K562 (cell line): ENCODE measurements at regions not wholly inside any gene's neighbourhood (a gene's known extent, or its start where the extent isn't known, plus 50 kb on each side); places are given as distances from the start of the nearest gene placed in this dataset.

Experiments used
- ATAC-seq: fragments of 200-7000 bp; cut with Tn5 transposase; 3 replicates; pipeline ENCODE4 v1.9.1; 2020; ENCODE audit warnings: moderate library complexity
- BruUV-seq: library from RNA; stranded (reverse); fragments of 400-500 nt; replicated peaks from 2 replicates; lab custom pipeline; 2021; lab: Mats Ljungman, UMichigan
- CTCF ChIA-PET: fragments of 300-600 bp; formaldehyde crosslinking; extraction: SDS; loops from one replicate; lab custom pipeline; 2021; ENCODE audit warnings: low intra/inter-chr PET ratio; lab: Yijun Ruan, JAX
- POLR2A ChIA-PET: fragments of 300-600, 350-650 bp; sonication (Branson Sonifier 250); formaldehyde crosslinking; extraction: SDS; loops from one replicate; lab custom pipeline; 2021; ENCODE audit warnings: antibody characterized with exemption, inconsistent platforms; lab: Yijun Ruan, JAX
- DNase-seq, 4 experiments: peaks; one replicate each; pipeline versions ENCODE4 v3.0.0 to v3.0.0-alpha.2; 2011 to 2018; ENCODE audit warnings: low spot score in 3 of 4, mixed read lengths in 3 of 4; ENCODE audit errors: extremely low read depth in 1 of 4
- FAIRE-seq: peaks from 2 replicates; lab custom pipeline; 2011; peaks lifted over from hg19 to GRCh38; lab: Jason Lieb, UNC
- H2AFZ ChIP-seq: 2 replicates; pipeline ENCODE4 v1.6.0; 2011; ENCODE audit warnings: low read depth, low read length, control low read depth, inconsistent platforms
- H3K27ac ChIP-seq: fragments of 200-600 bp; 3 replicates; pipeline ENCODE4 v1.8.0; 2011; ENCODE audit warnings: low read depth, mild to moderate bottlenecking, control low read depth, inconsistent platforms, low read length, moderate library complexity, mixed read lengths; ENCODE audit errors: extremely low read depth
- H3K27me3 ChIP-seq, 2 experiments: fragments of 300-600 bp in 1 of 2; 2 replicates in 1 of 2; 3 replicates in 1 of 2; pipeline versions ENCODE4 v1.6.0 to v1.8.0; 2011; ENCODE audit warnings: inconsistent platforms in 2 of 2, low read length in 2 of 2, mild to moderate bottlenecking in 1 of 2, mixed read lengths in 1 of 2, moderate library complexity in 1 of 2; ENCODE audit not compliant: control insufficient read depth in 2 of 2, insufficient read depth in 2 of 2
- H3K36me3 ChIP-seq: fragments of 300-600 bp; 3 replicates; pipeline ENCODE4 v1.8.0; 2011; ENCODE audit warnings: mild to moderate bottlenecking, low read length, inconsistent platforms; ENCODE audit not compliant: control insufficient read depth, insufficient read depth
- H3K4me1 ChIP-seq, 2 experiments: fragments of 200-600 bp in 1 of 2; replicated peaks in 1 of 2; 2 replicates in 1 of 2; 3 replicates in 1 of 2; pipeline versions ENCODE4 v1.5.1 to v1.8.0; 2011; ENCODE audit warnings: inconsistent platforms in 2 of 2, low read length in 2 of 2, mild to moderate bottlenecking in 1 of 2, mixed read lengths in 1 of 2, moderate library complexity in 1 of 2; ENCODE audit not compliant: control insufficient read depth in 2 of 2, insufficient read depth in 2 of 2
- H3K4me2 ChIP-seq: 2 replicates; pipeline ENCODE4 v1.6.1; 2011; ENCODE audit warnings: low read length, control low read depth, inconsistent platforms, mixed read lengths; ENCODE audit not compliant: insufficient read depth
- H3K4me3 ChIP-seq: fragments of 200-600 bp; sonication (generic), shearing (Covaris generic); 2 replicates; pipeline ENCODE4 v1.5.1; 2016; ENCODE audit warnings: control low read depth, inconsistent platforms
- H3K79me2 ChIP-seq: fragments of 200-600 bp; 3 replicates; pipeline ENCODE4 v1.8.0; 2011; ENCODE audit warnings: low read length, inconsistent platforms; ENCODE audit not compliant: control insufficient read depth, insufficient read depth
- H3K9ac ChIP-seq, 2 experiments: 2 replicates each; pipeline versions ENCODE4 v1.6.0 to v1.6.1; 2011; ENCODE audit warnings: low read depth in 2 of 2, low read length in 2 of 2, control low read depth in 1 of 2, inconsistent platforms in 1 of 2, mild to moderate bottlenecking in 1 of 2, mixed read lengths in 1 of 2; ENCODE audit not compliant: insufficient read depth in 1 of 2
- H3K9me1 ChIP-seq: one replicate; pipeline ENCODE4 v1.6.0; 2011; ENCODE audit warnings: inconsistent platforms, mild to moderate bottlenecking, low read length, moderate library complexity; ENCODE audit not compliant: control insufficient read depth, insufficient read depth
- H3K9me3 ChIP-seq: replicated peaks from 2 replicates; pipeline ENCODE4 v1.5.1; 2011; ENCODE audit warnings: low read depth, low read length, inconsistent platforms; ENCODE audit not compliant: control insufficient read depth, insufficient read depth
- H4K20me1 ChIP-seq: replicated peaks from 2 replicates; pipeline ENCODE4 v1.6.1; 2011; ENCODE audit warnings: low read length, inconsistent platforms, mixed read lengths; ENCODE audit not compliant: control insufficient read depth, insufficient read depth
- OTX1 ChIP-seq: fragments of 450-650 bp; formaldehyde crosslinking; IDR thresholded peaks from 2 replicates; pipeline ENCODE4 v1.4.0; 2022; ENCODE audit warnings: mild to moderate bottlenecking
- PHB2 ChIP-seq: fragments of 450-650 bp; IDR thresholded peaks from 2 replicates; pipeline ENCODE4 v1.6.1; 2017; ENCODE audit warnings: low read depth
- PHF8 ChIP-seq: fragments of 200-600 bp; sonication (generic); IDR thresholded peaks from 2 replicates; pipeline ENCODE4 v1.6.1; 2012; ENCODE audit warnings: mixed run types, mild to moderate bottlenecking, inconsistent platforms, low read length, moderate library complexity, borderline replicate concordance
- SMARCE1 ChIP-seq: fragments of 450-650 bp; IDR thresholded peaks from 2 replicates; pipeline ENCODE4 v1.7.1; 2016; ENCODE audit warnings: mild to moderate bottlenecking
- TAF15 ChIP-seq: fragments of 200-400 bp; formaldehyde crosslinking; IDR thresholded peaks from 2 replicates; pipeline ENCODE4 v1.6.1; 2017; ENCODE audit warnings: mild to moderate bottlenecking, low read depth, low read length, moderate library complexity
- THAP12 ChIP-seq: fragments of 250-450 bp; sonication (Bioruptor Pico); IDR thresholded peaks from 2 replicates; pipeline ENCODE4 v1.9.0; 2021; ENCODE audit warnings: mild to moderate bottlenecking, inconsistent platforms
- TSHZ1 ChIP-seq: fragments of 250-450 bp; sonication (Bioruptor Pico); IDR thresholded peaks from 2 replicates; pipeline ENCODE4 v1.4.0; 2020; ENCODE audit warnings: mild to moderate bottlenecking, moderate library complexity
- ZFX ChIP-seq: sonication (generic); formaldehyde crosslinking; IDR thresholded peaks from 2 replicates; pipeline ENCODE4 v1.8.0; 2022; ENCODE audit warnings: mild to moderate bottlenecking, missing genetic modification reagents, moderate library complexity
- ZNF133 ChIP-seq: fragments of 250-450 bp; sonication (Bioruptor Pico); IDR thresholded peaks from 2 replicates; pipeline ENCODE4 v1.4.0; 2020; ENCODE audit warnings: mild to moderate bottlenecking
- ZNF184 ChIP-seq: sonication (generic); formaldehyde crosslinking; IDR thresholded peaks from 2 replicates; pipeline ENCODE4 v1.5.0; 2020; ENCODE audit warnings: missing genetic modification reagents
- ZNF282 ChIP-seq: sonication (generic); formaldehyde crosslinking; IDR thresholded peaks from 2 replicates; pipeline ENCODE4 v1.8.1; 2023; ENCODE audit warnings: missing genetic modification reagents
- ZNF3 ChIP-seq: fragments of 250-450 bp; sonication (Bioruptor Pico); IDR thresholded peaks from 2 replicates; pipeline ENCODE4 v1.5.0; 2021; ENCODE audit warnings: mild to moderate bottlenecking, moderate library complexity
- ZNF707 ChIP-seq: fragments of 250-450 bp; sonication (Bioruptor Pico); conservative IDR thresholded peaks from 2 replicates; pipeline ENCODE4 v1.8.0; 2022; ENCODE audit warnings: inconsistent platforms, mild to moderate bottlenecking, moderate library complexity
- WGBS: fragments of 100-300 bp; shearing (Covaris generic); methylation state at CpG from one replicate; pipeline ENCODE4 v1.1.6; 2016; ENCODE audit warnings: low coverage, mixed read lengths; ENCODE audit not compliant: insufficient coverage; ENCODE audit errors: missing lambda C conversion rate; 5-methylcytosine and 5-hydroxymethylcytosine counted together
- in situ Hi-C: fragments of 300-500 bp; cut with MboI; formaldehyde crosslinking; loops from 4 replicates; pipeline ENCODE4 v1.15.0; 2018; ENCODE audit warnings: inconsistent platforms, mixed read lengths
- intact Hi-C: fragments of 100-400 bp; cut with micrococcal nuclease; formaldehyde crosslinking; loops from 2 replicates; pipeline ENCODE4 v1.14.2; 2022
- TF ChIP-seq, protein P1 (sequence below): sonication (generic); IDR thresholded peaks from 2 replicates; pipeline ENCODE4 v1.6.1; 2016
- TF ChIP-seq, protein P2 (sequence below): sonication (generic); formaldehyde crosslinking; IDR thresholded peaks from 2 replicates; pipeline ENCODE4 v1.9.0; 2022; ENCODE audit warnings: mild to moderate bottlenecking, missing genetic modification reagents
- TF ChIP-seq, protein P3 (sequence below): fragments of 450-650 bp; IDR thresholded peaks from one replicate; pipeline ENCODE4 v1.6.1; 2018; ENCODE audit warnings: mild to moderate bottlenecking, moderate library complexity; ENCODE audit not compliant: partially characterized antibody

DNA sequence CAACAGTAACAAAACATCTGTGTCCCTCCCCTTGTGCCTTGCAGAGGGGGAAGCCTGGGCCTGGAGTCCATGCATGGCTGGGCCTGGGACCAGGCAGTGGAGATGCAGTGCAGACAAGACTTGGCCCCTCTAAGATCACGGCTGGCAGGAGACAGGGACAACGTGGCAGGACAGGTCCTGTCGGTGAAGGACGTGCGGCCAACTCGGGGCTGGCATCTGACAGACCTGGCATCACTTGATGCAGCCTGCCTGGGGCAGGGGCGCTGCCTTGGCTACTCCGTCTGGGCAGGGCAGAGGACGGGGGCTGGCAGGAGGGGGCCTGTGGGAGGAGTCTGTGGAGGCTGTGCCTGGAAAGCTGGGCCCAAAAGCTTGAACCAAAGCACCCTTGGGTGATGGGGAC is 112.1 kb downstream of the CPZ start:
- no peaks in the 10 kb centered on the region for H3K9me3 ChIP-seq
- no peaks in the 10 kb centered on the region; the same call in 1 of the 2 replicates for H4K20me1 ChIP-seq
- no peak overlapping the region for H3K4me3 ChIP-seq
- no peak overlapping the region for H2AFZ ChIP-seq
- WGBS = 0% methylated on average over 9 of the region's 9 CpGs
- in situ Hi-C loops = no loop called here
- POLR2A ChIA-PET = interaction anchor here (1.0 kb wide), 1 partner anchor 77 kb away, joined by 3 read pairs; no protein-coding TSS in a partner anchor
- no peak overlapping the region for H3K27ac ChIP-seq
- intact Hi-C loops = no loop called here
- H3K4me2 ChIP-seq = no peak overlapping the region
- peaks cover 8 to 52% of the 10 kb centered on the region in 2 experiments; a peak in 3 of 5 replicates for H3K27me3 ChIP-seq
- no TSS peak for BruUV-seq
- H3K9me1 ChIP-seq = no peaks in the 10 kb centered on the region
- H3K36me3 ChIP-seq = no peaks in the 10 kb centered on the region
- ATAC-seq (no peak), DNase-seq (no peak), FAIRE-seq (no peak)
- H3K4me1 ChIP-seq = peaks cover 0 to 3% of the 10 kb centered on the region in 2 experiments; a peak in 1 of 5 replicates
- CTCF ChIA-PET = no interaction called here
- no peaks in the 10 kb centered on the region for H3K79me2 ChIP-seq
- no peak overlapping the region for H3K9ac ChIP-seq
- TF ChIP-seq TAF15 (no peak), THAP12 (no peak), PHB2 (no peak), ZFX (CRISPR knock-in tag) (no peak), PHF8 (no peak), OTX1 (no peak), ZNF184 (CRISPR knock-in tag) (no peak), SMARCE1 (no peak), ZNF133 (CRISPR knock-in tag) (no peak), ZNF282 (CRISPR knock-in tag) (no peak), ZNF707 (CRISPR knock-in tag) (no peak), ZNF3 (CRISPR knock-in tag) (no peak), TSHZ1 (no peak)
- TF ChIP-seq, protein P1, sequence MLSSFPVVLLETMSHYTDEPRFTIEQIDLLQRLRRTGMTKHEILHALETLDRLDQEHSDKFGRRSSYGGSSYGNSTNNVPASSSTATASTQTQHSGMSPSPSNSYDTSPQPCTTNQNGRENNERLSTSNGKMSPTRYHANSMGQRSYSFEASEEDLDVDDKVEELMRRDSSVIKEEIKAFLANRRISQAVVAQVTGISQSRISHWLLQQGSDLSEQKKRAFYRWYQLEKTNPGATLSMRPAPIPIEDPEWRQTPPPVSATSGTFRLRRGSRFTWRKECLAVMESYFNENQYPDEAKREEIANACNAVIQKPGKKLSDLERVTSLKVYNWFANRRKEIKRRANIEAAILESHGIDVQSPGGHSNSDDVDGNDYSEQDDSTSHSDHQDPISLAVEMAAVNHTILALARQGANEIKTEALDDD = no peak
- TF ChIP-seq, protein P2, sequence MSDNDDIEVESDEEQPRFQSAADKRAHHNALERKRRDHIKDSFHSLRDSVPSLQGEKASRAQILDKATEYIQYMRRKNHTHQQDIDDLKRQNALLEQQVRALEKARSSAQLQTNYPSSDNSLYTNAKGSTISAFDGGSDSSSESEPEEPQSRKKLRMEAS (CRISPR knock-in tag) = no peak
- TF ChIP-seq, protein P3, sequence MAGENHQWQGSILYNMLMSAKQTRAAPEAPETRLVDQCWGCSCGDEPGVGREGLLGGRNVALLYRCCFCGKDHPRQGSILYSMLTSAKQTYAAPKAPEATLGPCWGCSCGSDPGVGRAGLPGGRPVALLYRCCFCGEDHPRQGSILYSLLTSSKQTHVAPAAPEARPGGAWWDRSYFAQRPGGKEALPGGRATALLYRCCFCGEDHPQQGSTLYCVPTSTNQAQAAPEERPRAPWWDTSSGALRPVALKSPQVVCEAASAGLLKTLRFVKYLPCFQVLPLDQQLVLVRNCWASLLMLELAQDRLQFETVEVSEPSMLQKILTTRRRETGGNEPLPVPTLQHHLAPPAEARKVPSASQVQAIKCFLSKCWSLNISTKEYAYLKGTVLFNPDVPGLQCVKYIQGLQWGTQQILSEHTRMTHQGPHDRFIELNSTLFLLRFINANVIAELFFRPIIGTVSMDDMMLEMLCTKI = no peak
